Stimulated activated naive CD4-positive, alpha-beta T cell treated with Interleukin-2 at 50 U/mL for 16 hours (primary cell): ENCODE measurements at regions not wholly inside any gene's neighbourhood (a gene's known extent, or its start where the extent isn't known, plus 50 kb on each side); places are given as distances from the start of the nearest gene placed in this dataset.

Experiments
- DNase-seq: peaks from one replicate; lab custom pipeline; 2025; lab: John Stamatoyannopoulos, UW

DNA sequence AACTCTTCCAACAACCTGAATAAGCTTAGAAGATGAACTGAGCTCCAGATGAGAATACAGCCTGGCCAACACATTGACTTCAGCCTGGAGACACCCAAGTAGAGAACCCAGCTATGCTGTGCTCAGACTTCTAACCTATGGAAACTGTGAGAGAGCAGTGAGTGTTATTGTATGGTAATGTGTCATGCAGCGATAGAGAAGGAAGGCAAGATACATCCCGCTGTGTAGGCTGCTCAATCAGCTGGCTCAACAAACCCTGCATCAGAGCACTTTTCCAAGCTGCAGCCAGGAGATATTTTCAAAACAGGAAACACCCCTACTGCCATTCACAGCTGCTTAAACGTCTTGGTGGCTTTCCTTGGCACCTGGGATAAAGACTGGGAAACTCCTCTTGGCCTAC, 321.3 kb downstream of the SIPA1L2 start:
- DNase-seq: no peak

DNA sequence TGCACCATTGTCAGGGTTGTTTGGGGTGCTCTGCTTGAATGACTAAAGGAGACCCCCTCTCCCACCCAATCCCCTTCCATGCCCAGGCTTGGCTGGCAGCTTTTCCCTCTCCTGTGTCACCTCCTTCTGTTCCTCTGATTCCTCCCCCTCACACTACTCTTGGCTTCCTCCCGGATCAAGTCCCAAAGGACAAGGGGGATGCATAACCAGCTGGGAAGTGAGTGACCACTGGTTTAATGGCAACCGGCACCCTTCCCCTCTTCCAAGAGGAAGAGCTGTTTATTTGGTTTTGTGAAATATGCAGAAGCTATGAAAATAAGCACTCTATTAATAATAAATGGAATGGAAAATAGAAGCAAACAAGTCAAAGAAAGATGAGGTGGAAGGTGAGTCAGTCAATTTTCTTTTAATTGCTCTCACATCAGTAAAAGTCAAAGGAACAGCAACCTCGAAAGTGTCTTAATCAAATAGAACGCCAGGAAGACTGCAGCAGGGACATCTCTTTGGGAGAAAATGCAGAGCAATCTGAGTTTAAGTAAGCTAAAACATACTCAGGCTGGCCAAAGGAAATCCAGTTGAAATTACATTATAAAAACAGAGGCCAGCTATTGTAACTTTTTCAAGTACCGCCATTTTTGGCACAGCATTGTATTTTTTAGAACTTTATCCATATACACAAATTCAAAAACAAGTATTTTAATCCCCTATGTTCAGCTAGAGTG, 322.5 kb downstream of the SIPA1L2 start:
- no peak for DNase-seq

DNA sequence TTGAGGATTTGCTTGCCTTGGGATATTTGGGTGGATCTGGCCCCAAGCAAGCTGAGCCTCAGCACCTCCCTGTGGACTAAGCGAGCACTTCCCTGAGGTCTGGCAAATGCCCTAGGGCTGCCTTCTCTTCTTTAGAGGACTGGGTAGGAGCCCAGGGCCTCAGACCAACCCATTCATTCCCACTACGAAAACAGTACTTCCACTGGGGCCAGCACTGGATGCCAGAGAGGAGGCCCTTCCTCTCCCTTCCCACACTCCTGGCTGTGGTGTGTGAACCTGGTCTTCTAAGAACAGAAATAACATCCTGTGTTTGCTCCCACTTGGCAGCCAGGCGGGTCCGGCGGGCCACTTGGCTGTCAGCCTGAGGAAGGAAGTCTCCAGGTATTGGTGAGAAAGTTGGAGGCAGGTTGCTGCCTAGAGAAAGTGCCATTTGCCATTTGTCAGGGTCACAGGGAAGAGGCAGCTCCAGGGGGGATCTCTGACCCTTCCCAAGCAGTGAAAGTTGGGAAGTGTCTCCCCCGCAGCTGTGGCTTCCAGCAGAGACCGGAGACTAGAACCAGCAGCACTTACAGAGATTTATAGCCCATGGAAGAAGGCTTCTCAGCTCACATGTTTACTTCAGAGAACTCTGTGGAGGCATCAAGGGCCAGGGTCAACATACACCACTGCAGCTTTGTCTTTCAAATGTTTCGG, 323.5 kb downstream of the SIPA1L2 start:
- DNase-seq: no peak

DNA sequence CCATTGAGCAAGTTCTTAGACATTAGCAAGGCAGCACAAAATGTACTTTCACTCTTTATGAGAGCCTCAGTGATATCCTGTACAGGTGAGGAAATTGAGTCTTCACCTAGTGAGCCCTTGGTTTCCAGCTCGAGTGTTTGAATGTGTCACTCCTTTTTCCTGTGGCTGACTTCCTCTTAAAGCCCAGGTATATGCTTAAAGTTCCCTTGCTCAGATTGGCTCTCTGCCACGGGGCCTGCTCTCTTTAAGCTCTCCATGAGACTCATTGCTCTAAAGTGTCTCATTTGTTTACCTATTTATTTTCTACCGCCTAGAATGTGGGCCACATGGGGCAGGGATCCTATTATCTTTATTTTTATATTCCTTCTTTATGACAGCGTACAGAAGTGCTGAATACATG, 324.9 kb downstream of the SIPA1L2 start:
- no peak for DNase-seq

DNA sequence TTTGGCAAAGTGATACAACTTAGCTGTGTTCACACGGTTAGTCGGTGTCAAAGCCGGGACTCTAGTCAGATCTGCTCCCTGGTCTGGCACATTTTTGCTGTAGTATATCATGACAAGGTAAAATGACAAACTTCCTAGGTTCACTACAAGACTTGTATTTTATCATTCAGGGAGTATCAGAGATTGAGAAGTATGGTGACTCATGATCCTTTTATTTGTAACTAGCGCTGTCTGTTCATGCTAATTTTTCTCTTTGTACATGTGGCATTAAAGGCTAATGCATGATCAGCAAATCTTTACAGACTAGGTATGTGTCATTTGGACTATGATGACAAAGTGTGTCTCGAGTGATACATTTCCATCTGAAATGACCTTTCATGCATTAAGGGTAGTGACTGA, 326.7 kb downstream of the SIPA1L2 start:
- DNase-seq: no peak

DNA sequence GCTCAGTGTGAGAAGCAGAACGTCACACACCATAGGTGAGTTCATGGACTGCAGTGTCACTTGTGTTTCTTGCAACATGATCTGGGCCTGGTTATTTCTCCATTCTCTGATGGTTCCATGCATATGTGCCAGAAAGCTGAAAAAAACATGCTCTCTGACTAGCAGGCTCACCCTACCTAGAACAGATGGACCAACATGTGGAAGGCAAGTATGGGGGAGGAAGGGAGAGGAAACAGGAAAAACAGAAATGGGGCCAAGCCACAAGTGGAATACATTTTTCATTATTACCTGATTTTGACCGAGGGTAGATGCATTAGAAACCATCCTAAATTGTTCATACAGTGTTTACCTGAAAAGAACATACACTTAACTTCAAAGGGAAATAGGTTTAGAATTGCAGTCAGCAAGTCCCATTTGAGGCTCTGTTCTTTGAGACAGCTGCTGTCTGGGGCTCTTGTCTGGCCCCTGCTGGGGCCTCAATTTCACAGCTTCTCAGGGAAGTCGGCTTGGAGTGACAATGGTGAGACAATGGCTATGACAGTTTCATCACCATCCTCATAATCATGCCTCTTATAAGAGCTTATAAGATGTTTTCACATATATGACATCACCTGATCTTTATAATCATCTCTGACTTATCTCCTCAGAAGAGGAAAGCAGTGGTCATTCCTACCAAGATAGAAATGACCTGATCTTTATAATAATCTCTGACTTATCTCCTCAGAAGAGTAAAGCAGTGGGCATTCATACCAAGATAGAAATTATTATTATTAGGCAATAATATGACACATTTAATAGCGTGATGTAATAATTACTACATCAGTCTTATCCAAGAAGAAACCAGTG, 327.3 kb downstream of the SIPA1L2 start:
- no peak for DNase-seq

DNA sequence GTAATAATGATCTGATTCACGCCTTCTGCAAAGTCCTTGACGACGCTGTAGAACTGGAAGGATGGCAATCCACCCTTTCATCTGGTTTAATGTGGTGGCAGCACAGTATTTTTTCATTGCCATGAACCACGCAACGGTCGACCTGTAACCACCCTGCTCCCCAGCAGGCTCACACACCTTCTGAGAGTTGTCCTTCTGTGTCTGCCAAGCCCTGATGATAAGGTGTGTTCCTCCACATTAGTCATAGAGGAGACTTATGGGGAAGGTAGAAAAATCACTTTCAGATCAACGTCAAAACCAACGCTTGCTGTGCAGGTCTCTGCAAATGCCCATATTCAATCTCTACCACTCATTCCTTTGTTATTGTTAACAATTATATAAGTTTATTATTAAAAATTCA, 328.7 kb downstream of the SIPA1L2 start:
- DNase-seq: no peak

DNA sequence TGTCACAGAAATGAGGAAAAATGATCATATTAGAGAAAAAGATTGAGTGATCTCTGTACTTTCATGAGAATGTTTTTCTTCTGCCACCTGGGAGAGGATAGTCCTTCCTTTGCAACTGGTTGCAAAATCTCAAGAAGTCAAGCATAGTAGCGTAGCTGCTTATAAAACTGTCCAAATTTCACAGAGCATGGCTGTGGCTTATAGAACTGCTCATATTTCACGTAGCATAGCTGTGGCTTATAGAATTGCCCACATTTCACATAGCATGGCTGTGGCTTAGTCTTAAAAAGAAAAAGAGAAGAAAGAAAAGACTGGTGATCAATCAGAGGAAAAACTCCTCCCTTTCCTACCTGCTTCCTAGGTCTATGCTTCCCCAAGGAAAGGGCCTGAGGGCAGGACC, 329.5 kb downstream of the SIPA1L2 start:
- no peak for DNase-seq

DNA sequence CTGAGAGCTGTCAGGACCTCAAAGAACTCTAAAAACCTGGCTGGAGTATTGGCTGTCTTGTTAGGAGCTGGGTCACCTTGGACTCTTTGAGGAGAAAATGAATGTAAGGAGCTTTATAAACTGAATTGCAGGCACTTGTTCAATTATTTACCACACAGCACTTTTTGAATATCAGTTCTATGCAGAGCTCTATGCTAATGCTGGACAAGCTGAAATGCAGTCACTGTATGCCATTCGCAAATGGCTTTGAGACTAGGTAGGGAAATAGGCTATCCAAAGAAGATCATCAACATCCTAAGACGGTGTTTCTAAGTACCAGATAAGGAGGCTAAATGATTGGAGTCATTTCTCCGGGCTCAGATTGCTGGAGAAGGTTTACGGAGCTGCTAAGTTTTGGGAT, 333.5 kb downstream of the SIPA1L2 start:
- no peak for DNase-seq

DNA sequence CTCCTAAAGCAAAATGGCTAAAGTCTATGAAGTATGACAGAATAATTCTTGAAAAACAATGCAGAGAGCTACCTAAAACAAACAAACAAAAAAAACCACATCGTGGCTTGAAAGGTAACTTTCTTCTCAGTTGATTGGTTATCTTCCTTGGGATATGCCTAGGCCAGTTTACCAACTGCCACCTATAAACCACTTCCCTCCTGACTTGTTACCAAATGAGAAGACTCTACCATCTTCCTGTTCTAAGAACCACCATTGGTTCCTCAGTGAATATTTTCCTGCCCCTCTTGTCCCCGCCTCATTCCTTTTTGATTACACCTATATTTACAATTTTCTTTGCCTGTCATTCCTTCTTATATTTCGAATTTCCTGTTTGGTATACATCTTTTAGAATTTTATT, 336.6 kb downstream of the SIPA1L2 start:
- no peak for DNase-seq

DNA sequence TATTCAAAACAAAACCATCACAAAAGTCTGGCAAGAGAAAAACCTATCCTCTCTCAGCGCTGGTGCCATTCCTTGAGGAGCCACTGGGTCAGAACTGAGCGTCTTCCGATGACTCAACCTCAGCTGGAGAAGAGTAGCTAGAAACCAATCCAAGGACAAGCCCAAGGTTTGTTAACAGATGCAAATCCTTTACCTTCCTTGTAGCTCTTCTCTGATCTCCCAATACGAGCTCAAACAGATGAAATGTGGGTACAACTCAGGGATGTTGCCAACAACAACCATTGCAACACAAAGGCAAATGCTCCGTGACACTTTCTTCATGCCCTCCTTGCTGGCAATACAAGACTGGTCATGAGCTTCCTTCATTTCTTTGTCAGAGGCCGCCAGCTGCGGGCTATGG, 337.1 kb downstream of the SIPA1L2 start:
- DNase-seq: no peak

DNA sequence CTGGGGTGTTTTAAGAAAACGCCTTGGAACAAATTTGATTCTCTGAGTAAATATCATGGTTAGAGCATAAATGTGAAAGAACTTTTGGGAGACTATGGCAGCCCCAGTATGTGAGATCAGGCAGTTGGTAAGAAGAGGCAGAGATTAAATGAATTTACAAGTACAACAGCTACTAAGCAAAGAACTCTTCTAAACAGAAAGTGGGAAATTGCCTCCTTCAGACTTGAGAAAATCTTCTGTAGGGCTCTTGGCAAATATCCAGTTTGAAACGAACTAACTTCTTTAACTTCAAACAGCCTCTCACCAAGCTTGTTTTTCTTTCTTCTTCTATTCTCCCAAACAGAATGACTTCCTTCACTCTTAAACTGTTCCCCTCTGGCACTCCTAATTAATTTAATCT, 337.7 kb downstream of the SIPA1L2 start:
- DNase-seq: no peak

DNA sequence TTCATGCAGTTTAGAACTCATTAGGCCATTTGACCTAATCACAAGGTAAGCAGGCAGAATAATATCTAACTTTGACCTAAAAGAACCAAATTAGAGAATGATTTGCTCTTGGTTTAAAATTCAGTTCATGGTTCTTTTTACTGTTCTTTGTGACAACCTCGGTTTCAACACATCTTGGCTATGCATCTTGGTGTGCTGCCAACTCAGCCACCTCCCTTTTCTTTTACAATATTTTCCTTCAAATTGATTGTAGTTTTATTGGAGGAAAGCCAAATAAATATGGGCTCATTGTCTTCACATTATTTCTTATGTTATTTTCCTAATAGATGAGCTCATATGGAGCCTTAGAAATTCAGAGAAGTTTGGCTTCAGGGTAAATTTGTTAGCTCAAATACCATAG, 338.3 kb downstream of the SIPA1L2 start:
- no peak for DNase-seq

DNA sequence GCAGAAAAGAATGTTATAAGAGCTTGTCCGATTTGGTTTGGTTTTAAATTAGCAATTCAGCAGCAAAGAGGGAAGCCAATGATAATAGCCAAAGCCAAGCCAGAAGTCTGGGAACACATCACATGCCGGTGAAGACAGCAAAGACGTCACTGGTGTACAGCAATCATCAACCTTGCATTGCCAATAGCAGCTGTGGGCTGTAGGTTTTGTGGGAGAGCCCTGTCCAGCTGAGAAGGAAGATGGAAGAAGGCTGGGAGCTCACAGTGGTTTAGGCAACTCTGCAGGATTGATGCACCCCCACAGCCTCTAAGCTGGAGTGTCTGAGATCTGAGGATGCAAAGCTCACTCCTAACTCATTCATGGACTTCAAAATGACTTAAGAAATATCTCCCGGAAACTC, 338.7 kb downstream of the SIPA1L2 start:
- DNase-seq: no peak

DNA sequence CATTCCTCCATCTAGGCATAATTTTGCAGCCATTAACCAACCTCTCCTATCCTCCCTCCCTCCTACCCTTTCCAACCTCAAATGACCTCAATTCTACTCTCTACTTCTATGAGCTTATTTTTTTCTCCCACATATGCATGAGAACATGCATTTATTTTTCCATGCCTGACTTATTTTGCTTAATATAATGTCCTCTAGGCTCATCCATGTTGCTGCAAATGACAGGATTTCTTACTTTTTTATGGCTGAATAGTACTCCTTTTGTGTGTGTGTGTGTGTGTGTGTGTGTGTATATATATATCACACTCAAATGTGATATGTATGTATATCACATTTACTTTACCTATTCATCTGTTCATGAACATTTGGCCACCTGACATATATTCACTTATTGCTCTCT, 339.4 kb downstream of the SIPA1L2 start:
- DNase-seq: no peak

DNA sequence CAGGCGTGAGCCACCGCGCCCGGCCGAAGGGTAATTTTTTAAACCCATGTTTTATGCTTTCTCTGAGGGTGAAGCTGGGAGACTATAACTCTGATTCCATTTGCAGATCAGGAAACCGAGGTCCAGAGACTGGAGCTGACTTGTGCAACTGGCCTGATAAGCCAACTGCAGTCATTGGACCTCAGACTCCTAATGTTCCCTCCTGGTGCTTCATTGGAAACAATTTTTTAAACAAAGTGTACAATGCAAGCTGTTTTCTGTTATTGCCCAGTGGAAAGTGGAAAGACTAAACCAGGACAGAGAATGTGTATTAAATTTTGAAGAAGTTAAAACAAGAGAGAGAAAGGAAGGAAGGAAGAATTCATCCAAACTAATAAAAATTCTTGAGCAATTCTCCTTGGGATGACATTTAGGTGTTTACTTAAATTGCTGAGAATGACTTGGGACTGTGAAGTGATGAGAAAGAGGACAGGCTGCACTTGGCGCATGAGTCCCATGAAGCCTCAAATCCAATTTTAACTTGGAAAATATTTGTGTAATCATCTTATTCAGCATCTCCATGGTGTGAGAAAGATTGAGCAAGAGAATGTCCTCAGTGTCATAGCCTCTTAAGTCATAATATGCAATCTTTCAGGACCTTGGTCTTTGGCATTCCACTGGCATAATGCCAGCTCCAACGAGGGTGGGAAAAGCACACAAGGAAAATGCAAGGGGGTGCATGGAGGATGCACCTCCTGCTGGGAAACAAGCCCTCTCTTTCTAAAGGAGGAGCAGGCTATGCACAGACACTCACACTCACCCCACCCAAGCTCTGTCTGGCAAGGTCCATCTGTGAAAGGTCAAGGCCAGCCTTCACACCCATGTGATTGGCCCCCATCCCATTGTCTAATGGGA, 342.0 kb downstream of the SIPA1L2 start:
- DNase-seq: no peak

DNA sequence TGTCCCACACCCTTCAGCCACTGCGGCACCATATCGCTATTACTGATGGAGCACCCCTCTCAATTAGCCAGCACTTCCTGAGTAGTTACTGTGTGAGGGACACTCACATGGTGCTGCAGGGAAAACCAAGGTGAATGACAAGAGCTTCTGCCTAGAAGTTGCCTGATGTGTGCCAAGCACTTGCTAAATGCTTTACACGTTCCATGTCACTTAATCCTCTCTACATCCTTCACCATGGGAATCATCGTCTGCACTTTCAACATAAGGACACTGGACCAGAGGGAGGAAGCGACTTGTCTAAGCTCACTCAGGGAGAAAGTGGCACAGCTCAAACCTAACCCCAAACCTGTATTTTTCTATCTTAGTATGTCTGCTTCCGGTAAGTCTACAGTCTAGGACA, 344.8 kb downstream of the SIPA1L2 start:
- DNase-seq: no peak

DNA sequence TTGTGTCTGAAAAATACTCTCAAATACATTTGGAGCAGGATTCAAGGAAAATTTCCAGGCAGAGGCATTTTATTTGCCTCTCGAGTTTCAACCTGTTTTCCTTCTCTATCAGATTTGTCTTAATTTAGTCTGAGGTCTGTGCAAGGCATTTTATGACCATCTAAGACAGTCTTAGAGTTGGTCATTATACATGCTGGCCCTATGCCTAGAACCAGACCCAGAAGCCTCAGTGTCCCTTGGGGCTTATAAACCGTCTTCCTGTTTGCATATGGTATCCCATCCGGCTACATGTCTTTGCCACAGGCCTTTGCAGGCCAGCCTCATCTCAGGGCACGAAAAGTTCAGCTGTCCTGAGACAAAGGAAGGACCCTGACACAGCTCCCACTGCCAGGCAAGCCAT, 346.1 kb downstream of the SIPA1L2 start:
- DNase-seq: no peak

DNA sequence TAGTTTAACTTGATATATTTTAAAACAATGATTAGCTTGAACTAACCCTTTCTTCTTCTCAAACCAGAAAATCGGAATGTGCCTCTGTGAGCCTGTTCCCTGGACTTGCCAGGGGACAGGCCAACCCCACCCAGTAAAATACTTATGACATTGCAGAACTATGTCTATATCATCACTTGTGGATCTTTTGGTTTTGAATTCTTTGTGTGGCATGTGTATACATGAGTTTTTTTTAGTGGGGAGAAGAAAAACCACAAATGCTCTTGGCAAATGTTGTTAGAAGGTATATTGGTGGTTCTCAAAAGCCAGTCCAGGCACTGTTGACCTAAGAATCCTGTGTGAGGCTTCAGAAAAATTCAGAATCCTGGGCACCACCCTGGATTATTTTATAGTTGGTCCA, 347.4 kb downstream of the SIPA1L2 start:
- no peak for DNase-seq

DNA sequence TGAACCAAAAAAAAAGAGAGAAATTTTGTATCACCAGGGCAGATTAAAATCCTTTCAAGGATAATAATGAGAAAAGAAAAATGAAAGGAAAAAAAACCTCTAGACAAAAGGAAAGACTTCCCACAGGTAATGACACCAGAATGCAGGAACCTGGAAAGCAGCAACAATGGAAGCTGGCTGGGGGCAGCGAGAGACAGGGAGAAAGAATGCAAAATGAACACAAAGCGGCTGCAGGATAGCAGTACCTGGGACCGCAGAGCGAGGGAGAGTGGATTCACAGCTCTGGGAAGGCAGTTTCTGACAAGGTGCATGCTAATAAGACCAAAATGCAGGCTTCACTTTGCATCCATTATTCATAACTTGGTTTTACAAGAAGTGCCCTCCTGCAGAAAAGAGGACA, 349.0 kb downstream of the SIPA1L2 start:
- DNase-seq: no peak

DNA sequence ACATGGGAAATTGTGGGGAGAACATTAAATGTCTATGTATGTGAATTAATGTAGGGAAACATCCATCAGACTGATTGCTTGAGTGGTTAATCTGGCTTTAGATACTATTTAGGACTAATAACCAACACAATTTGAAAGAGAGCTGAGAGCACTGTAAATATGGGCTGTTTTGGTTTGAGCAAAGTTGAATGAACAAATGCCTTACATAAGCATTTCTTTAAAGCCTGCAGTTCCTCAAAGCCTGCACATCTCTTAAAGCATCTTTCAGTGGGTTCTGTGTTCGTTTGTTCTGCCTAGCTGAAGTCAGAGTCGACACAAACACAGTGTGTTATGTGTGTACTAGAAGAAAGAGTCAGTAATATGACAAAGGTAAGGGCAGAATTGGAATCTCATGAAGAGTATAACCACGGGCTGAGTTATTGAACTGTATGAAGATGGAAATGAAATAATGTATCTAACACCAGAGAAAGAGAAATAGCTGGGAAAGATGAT, 350.0 kb downstream of the SIPA1L2 start:
- DNase-seq: no peak

DNA sequence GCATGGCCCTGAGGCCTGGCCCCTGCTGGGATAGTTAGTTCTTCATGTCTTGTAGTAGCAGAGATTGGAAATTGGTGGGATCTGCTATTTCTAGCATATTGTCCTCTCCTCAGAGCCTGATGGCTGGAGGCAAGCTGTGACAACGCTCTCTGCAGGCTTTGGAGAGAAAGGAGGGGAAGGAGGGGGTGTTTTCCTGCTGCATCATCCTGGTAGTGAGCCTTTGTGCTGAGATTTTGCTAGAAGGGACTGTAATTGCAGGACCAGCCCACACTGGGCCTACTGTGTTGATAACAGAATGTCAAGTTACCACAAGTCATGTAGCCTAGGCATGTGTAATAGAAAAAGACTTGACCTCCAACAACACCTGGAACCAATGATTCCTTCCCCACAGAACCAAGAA, 351.0 kb downstream of the SIPA1L2 start:
- no peak for DNase-seq
